ENCODE measurements at regions not wholly inside any gene's neighbourhood (a gene's known extent, or its start where the extent isn't known, plus 50 kb on each side); places are given as distances from the start of the nearest gene placed in this dataset.

- no peak overlapping the region for H3K4me3 ChIP-seq (ENCODE audit: low read depth, low read length)
- TF ChIP-seq, protein P1, sequence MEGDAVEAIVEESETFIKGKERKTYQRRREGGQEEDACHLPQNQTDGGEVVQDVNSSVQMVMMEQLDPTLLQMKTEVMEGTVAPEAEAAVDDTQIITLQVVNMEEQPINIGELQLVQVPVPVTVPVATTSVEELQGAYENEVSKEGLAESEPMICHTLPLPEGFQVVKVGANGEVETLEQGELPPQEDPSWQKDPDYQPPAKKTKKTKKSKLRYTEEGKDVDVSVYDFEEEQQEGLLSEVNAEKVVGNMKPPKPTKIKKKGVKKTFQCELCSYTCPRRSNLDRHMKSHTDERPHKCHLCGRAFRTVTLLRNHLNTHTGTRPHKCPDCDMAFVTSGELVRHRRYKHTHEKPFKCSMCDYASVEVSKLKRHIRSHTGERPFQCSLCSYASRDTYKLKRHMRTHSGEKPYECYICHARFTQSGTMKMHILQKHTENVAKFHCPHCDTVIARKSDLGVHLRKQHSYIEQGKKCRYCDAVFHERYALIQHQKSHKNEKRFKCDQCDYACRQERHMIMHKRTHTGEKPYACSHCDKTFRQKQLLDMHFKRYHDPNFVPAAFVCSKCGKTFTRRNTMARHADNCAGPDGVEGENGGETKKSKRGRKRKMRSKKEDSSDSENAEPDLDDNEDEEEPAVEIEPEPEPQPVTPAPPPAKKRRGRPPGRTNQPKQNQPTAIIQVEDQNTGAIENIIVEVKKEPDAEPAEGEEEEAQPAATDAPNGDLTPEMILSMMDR (IDR thresholded peaks at IDR 0.05; ENCODE audit: low read depth, low read length), result no peak
These were observed 110.3 kb downstream of the CYB561 start for GRCh38 chr17:63335831-63336230.

DNA sequence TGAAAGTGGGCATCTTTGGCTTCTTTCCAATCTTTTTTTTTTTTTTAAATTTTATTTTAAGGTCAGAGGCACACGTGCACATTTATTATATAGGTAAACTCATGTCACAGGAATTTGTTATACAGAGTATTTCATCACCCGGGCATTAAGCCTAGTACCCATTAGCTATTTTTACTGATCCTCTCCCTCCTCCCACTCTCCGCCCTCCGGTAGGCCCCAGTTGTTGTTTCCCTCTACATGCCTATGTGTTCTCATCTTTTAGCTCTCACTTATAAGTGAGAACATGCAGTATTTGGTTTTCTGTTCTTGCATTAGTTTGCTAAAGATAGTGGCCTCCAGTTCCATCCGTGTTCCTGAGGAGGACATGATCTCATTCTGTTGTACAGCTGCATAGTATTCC is 108.5 kb downstream of the CYB561 start:
- no peak overlapping the region for H3K4me3 ChIP-seq (ENCODE audit: low read depth, low read length)
- TF ChIP-seq, protein P1 (IDR thresholded peaks at IDR 0.05; ENCODE audit: low read depth, low read length), result no peak

DNA sequence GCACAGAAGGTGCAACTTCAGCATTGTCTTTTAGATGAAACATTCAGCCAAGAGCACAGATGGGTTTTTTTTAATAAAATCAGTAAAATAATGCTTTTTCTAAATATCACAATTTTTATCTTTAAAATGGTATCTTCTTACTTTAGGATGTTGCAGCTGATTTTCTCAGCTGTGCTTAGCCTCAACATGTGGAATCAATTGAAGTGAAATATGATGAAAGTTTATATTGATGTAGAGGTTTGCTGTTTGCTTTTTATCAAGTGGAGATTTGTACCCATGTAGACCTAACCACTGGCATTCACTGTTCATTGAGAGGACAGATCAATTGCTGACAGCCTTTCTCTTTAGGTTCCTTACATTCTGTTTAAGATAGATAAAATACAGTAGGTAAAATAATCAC is 107.8 kb downstream of the CYB561 start:
- TF ChIP-seq, protein P1 (IDR thresholded peaks at IDR 0.05; ENCODE audit: low read depth, low read length), result no peak
- no peak overlapping the region for H3K4me3 ChIP-seq (ENCODE audit: low read depth, low read length)

GRCh38 chr17:63341276-63341675 is 104.8 kb downstream of the CYB561 start:
- TF ChIP-seq, protein P1 (IDR thresholded peaks at IDR 0.05; ENCODE audit: low read depth, low read length), result no peak
- no peak overlapping the region for H3K4me3 ChIP-seq (ENCODE audit: low read depth, low read length)

DNA sequence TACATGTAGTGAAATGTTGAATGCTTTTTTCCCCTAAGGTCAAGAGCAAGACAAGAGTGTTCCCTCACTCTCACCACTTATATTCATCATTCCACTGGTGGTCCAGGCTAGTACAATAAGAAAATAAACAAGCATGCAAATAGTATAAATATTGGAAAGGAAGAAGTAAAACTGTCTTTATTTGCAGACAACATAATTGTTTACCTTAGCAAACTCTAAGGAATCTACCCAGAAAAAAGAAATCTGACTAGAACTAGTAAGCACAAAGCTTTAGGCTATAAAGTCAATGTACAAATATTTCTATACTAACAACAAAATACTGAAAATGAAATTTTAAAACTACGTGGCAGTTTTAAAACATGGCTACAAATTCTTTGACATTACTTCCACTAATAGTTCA is 101.7 kb downstream of the CYB561 start:
- no peak overlapping the region for H3K4me3 ChIP-seq (ENCODE audit: low read depth, low read length)
- TF ChIP-seq, protein P1 (IDR thresholded peaks at IDR 0.05; ENCODE audit: low read depth, low read length), result no peak

DNA sequence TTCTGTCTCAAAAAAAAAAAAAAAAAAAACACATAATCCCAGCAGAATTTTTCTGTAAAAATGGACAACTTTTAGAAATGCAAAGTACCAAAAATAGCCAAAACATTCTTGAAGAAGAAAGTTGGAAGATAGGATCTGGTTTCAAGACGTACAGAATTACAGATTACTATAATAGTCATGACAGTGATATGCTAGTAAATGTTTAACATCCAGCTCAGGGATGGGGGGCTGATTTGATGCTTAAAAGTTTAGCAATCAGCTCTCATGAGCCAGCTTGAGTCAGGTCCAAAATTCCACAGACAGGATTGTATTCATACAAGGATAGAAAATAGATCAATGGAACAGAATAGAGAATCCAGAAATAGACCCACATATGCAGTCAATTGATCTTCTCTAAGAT is 100.5 kb downstream of the CYB561 start:
- H3K4me3 ChIP-seq (ENCODE audit: low read depth, low read length), result no peak overlapping the region
- TF ChIP-seq, protein P1 (IDR thresholded peaks at IDR 0.05; ENCODE audit: low read depth, low read length), result no peak

DNA sequence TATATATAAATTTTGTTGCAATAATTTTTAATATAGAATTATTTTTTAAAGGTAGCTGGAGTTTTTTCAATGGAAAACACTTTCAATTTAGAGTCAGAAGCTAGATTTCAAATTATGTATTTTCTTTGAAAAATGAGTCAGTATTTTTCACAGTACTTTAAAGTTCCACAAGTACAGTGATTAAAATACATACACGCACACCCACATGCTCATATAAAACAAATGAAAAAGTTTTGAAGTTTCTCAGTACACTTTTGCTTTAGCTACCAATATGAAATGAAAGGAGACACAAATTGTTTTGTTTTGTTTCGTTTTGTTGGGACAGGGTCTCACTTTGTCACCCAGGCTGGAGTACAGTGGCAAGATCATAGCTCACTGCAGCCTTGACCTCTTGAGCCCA is 98.6 kb downstream of the CYB561 start:
- TF ChIP-seq, protein P1 (IDR thresholded peaks at IDR 0.05; ENCODE audit: low read depth, low read length), result no peak

More for the DNA sequence above, 98.6 kb downstream of the CYB561 start:
- H3K4me3 ChIP-seq (ENCODE audit: low read depth, low read length), result no peak overlapping the region

Measured in WI38 (cell line).